ENCODE measurements at regions not wholly inside any gene's neighbourhood (a gene's known extent, or its start where the extent isn't known, plus 50 kb on each side); places are given as distances from the start of the nearest gene placed in this dataset.

DNA sequence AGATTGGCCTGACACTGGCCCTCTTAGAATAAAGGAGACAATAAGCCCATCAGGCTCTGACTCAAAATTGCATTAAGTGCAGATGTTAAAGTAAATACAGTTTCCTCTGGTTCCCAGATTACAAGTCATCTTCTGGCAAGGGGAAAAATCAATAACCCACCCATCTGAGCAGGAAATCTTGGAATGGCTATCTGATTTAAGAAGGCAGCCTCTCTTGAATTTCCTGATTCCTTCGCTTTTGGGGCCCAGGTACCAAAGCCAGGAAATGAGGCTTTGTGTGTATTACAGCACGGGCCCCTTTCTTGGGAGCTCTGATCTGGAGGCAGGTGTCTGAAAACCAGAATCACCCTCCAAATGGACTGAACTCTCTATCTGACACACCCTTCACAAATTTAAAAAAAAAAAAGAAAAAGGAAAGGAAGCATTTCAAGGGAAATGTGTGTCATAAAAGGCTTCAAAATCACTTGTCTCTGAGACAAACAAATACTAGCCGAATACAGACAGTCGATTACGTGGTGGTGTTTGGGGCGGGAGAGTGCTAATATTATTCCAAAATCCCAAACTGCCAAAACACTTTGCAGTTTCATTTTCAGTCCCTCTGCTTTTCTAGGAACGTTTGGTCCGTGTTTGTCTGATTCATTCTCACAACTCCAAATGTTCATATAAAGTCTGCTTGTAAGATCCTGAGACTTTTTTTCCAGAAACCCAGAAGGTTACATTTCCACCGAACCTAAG lies 240.9 kb upstream of the CAMK1G start:
- no peak for DNase-seq (ENCODE audit: low read depth)

GRCh38 chr1:209343511-209343910 lies 240.0 kb upstream of the CAMK1G start:
- DNase-seq (ENCODE audit: low read depth), result no peak

DNA sequence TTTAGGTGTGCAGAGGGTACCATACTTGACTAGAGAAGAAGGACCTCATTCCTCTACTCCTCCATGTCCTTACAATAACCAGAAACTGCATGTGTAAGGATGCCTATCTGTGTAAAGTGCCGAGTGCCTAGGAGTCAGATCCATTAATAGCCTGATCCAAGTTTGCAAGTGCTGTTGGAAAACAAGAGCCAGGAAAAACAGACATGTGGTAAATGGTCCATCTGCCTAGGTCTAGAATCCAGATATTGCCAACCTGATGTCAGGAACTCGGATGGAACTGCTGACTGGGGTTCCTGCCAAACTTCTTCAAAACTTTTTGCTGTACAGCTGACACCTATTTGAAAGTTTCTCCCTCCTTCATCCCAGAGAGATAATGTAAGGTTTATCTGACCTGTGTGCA lies 239.4 kb upstream of the CAMK1G start:
- DNase-seq (ENCODE audit: low read depth), result no peak

- DNase-seq (ENCODE audit: low read depth), result no peak
These were observed 233.9 kb upstream of the CAMK1G start for GRCh38 chr1:209349363-209350308.

GRCh38 chr1:209353053-209353452 lies 230.5 kb upstream of the CAMK1G start:
- no peak for DNase-seq (ENCODE audit: low read depth)

DNA sequence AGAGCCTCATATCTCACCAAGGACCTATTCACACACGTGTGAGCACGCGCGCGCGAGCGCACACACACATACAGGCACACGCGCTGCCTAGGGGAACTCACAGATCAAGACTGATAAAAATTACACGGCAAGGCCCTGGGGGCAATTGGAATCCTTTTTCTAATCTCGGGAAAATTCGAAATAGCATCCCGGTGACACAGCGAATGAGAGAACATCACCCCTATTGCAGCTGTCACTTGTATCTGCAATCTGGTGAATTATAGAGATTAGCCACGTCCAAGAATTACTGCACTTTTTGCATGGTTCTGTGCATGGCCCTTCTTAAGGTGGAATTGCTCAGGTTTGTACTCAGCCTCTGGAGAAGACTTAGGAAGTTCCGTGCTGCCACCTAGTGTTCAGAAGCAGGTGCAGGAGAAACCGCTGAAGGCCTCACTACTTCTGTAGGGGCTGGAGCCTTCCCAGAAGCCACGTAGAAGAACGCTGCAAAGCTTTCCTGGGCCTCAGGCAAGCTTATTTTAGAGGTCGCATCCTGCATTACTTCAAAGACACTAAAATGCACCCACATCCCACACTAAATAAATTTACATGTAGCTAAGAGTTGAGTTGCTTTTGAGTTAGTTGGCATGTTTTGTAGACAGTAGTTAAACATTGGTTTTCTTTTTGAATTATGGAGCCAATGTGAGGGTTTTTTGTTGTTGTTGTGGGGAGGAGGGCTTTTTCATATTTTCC lies 229.2 kb upstream of the CAMK1G start:
- DNase-seq (ENCODE audit: low read depth), result no peak

- DNase-seq (ENCODE audit: low read depth), result no peak
These were observed 228.7 kb upstream of the CAMK1G start for GRCh38 chr1:209354840-209355165.

- no peak for DNase-seq (ENCODE audit: low read depth)
These were observed 228.1 kb upstream of the CAMK1G start for GRCh38 chr1:209355415-209355814.

DNA sequence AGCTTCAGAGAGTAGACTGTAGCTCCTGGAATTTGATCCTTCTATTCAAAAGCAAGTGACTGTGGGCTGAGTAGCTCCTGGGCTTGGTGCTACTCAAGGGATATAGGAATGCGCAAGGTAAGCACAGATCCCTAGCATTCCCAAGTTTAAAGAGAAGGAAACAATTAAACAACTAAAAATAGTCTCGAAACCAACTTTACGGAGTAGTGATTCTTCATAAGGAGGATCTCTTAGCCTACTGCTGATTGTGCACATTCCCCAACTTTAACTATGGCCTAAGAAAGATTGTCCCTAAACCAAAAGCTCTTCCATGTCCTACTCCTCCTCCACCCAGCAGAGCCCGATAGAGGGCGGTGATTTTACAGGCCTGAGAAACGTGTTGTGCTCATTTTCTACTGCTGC lies 226.5 kb upstream of the CAMK1G start:
- DNase-seq (ENCODE audit: low read depth), result no peak

GRCh38 chr1:209363112-209363511 lies 220.4 kb upstream of the CAMK1G start:
- DNase-seq (ENCODE audit: low read depth), result no peak

DNA sequence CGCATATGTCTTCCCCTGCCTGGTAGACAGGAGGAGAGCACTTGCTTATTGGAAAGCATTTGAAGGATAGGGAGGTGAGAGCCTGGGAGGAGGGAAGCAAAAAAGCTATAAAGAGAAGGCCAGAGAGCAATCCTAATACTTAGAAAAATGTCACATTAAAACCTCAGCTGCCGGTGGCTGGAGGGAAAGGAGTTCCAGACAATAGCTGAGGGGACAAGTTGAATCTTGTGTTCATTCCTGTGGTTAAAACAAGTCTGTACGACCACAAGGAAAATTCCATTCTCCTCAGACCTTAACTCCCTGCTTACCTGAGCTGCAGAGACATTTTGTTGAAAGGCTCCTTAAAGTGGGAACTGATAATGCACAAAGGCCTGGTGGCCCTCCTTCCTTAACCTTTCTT lies 218.8 kb upstream of the CAMK1G start:
- DNase-seq (ENCODE audit: low read depth), result no peak

DNA sequence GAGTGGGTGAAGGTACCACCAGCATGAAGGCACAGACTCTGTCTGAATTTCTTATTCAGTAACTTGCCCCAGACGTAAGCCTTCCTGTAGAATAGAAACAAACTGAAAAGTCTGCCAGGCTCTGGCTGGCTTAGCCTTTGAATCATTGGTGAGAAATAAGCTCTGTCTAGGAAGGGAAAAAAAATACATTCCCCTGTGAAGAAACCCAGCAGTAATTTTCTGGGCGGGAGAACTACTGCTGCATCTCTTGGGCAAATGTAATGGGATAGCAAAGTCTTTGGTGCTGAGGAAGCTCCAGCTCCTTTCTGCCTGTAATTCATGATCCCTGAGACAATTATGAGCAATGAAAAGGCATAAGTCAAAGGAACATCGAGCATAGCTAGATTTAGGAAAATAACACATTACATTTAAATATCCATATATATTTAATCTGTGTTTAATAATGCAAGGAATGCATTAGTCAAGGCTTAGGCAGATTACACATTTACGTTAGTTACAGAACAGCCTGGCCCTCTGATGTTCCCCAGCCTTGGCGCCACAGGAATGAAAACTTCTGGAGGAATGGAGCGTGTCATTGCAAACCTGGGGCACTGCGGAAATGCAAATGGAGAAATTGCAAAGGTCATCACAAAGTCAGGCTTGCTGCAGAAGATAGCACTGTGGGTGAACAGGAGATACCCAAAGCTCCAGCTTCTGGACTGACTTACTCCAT lies 216.3 kb upstream of the CAMK1G start:
- DNase-seq (ENCODE audit: low read depth), result no peak

- DNase-seq (ENCODE audit: low read depth), result no peak
These were observed 214.5 kb upstream of the CAMK1G start for GRCh38 chr1:209368864-209369598.

- DNase-seq (ENCODE audit: low read depth), result no peak
These were observed 213.1 kb upstream of the CAMK1G start for GRCh38 chr1:209370241-209370995.

DNA sequence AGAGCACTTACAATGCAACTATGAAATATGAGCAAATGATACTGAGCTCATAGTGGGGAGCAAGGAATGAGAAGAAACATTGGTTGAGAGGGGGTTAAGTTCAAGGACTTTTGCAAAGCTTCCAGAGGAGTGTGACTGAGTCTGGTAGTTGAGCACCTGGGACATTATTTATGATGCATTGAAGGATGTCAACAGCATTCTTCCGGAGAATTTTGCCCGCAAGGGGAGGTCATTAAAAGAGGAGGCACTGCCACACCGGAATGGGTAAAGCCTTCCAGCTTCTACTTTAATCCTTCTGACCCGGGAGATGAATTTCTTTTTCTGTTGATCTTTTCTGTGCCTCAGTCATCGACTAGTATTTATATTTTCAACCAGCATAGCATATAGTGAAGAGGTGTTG lies 208.4 kb upstream of the CAMK1G start:
- no peak for DNase-seq (ENCODE audit: low read depth)

- DNase-seq (ENCODE audit: low read depth), result no peak
These were observed 207.7 kb upstream of the CAMK1G start for GRCh38 chr1:209375671-209376365.

- DNase-seq (ENCODE audit: low read depth), result no peak
These were observed 206.7 kb upstream of the CAMK1G start for GRCh38 chr1:209376774-209377173.

GRCh38 chr1:209377995-209378394 lies 205.5 kb upstream of the CAMK1G start:
- no peak for DNase-seq (ENCODE audit: low read depth)

GRCh38 chr1:209379280-209379679 lies 204.2 kb upstream of the CAMK1G start:
- DNase-seq (ENCODE audit: low read depth), result no peak

DNA sequence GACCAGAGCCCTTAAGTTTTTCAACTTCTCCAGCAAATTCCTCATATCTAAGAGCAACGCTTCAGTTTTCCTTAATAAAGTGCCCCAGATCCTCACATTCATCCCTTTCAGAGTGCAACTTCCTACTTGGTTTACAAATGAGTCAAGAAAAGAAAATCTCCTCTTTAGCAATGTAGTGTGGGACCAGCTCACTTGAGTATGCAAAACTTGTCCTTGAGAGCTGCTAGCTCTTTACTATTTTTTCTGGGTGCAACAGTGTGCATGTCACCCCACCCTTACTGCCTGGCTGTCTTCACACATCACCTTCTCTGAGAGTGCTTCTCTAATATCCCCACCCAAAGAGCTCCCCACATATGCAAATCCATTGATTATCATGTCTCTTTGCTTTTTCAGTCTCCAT lies 203.1 kb upstream of the CAMK1G start:
- DNase-seq (ENCODE audit: low read depth), result no peak
